Neural progenitor cell (in vitro differentiated cells): ENCODE measurements at regions not wholly inside any gene's neighbourhood (a gene's known extent, or its start where the extent isn't known, plus 50 kb on each side); places are given as distances from the start of the nearest gene placed in this dataset.

Experiments
- DNase-seq: peaks from one replicate; pipeline ENCODE4 v3.0.0-alpha.2; 2016; ENCODE audit warnings: low spot score
- H2AFZ ChIP-seq: fragments of 200-600 bp; sonication (generic); replicated peaks from 2 replicates; pipeline ENCODE4 v1.6.1; 2016; ENCODE audit warnings: antibody characterized with exemption
- H3F3A ChIP-seq: fragments of 200-600 bp; sonication (generic); 2 replicates; pipeline ENCODE4 v1.6.1; 2016; ENCODE audit warnings: antibody characterized with exemption, low read depth
- H3K27ac ChIP-seq: fragments of 200-600 bp; sonication (generic); 2 replicates; pipeline ENCODE4 v1.5.1; 2016; ENCODE audit warnings: mild to moderate bottlenecking
- H3K27me3 ChIP-seq: fragments of 200-600 bp; sonication (generic); 2 replicates; pipeline ENCODE4 v1.6.1; 2016; ENCODE audit warnings: mild to moderate bottlenecking, moderate library complexity
- H3K36me3 ChIP-seq: fragments of 200-600 bp; sonication (generic); 2 replicates; pipeline ENCODE4 v1.5.1; 2016
- H3K4me1 ChIP-seq: fragments of 200-600 bp; sonication (generic); 2 replicates; pipeline ENCODE4 v1.6.1; 2016; ENCODE audit warnings: mixed run types
- H3K4me2 ChIP-seq: fragments of 200-600 bp; sonication (generic); 2 replicates; pipeline ENCODE4 v1.6.1; 2016
- H3K4me3 ChIP-seq: fragments of 200-600 bp; sonication (generic); 2 replicates; pipeline ENCODE4 v1.5.1; 2016
- H3K79me2 ChIP-seq: fragments of 200-600 bp; sonication (generic); 2 replicates; pipeline ENCODE4 v1.6.1; 2016; ENCODE audit warnings: low read depth
- H3K9ac ChIP-seq: fragments of 200-600 bp; sonication (generic); 2 replicates; pipeline ENCODE4 v1.6.1; 2016
- H3K9me3 ChIP-seq: fragments of 200-600 bp; sonication (generic); 2 replicates; pipeline ENCODE4 v1.5.1; 2016; ENCODE audit warnings: low read depth
- H4K20me1 ChIP-seq: fragments of 200-600 bp; sonication (generic); 2 replicates; pipeline ENCODE4 v1.6.1; 2016; ENCODE audit warnings: low read depth
- H3K27ac Mint-ChIP-seq: 3 replicates; pipeline ENCODE4 v1.8.0; 2021; ENCODE audit warnings: mixed read lengths
- H3K27me3 Mint-ChIP-seq: 2 replicates; pipeline ENCODE4 v1.8.0; 2022; ENCODE audit warnings: low read depth, mild to moderate bottlenecking, inconsistent platforms, moderate library complexity, mixed read lengths; ENCODE audit not compliant: insufficient read depth
- H3K36me3 Mint-ChIP-seq: 3 replicates; pipeline ENCODE4 v1.8.0; 2021; ENCODE audit warnings: mixed read lengths
- H3K4me1 Mint-ChIP-seq: 3 replicates; pipeline ENCODE4 v1.8.0; 2021; ENCODE audit warnings: mixed read lengths
- H3K4me3 Mint-ChIP-seq: 3 replicates; pipeline ENCODE4 v1.8.0; 2021; ENCODE audit warnings: mild to moderate bottlenecking, moderate library complexity, mixed read lengths
- H3K9me3 Mint-ChIP-seq: 3 replicates; pipeline ENCODE4 v1.8.0; 2020; ENCODE audit warnings: mixed read lengths
- EZH2 ChIP-seq: fragments of 200-600 bp; sonication (generic); IDR thresholded peaks from 2 replicates; pipeline ENCODE4 v1.6.1; 2017; ENCODE audit warnings: antibody characterized with exemption, mild to moderate bottlenecking, moderate library complexity
- EZH2phosphoT487 ChIP-seq: fragments of 200-600 bp; sonication (generic); IDR thresholded peaks from 2 replicates; pipeline ENCODE4 v1.6.1; 2017; ENCODE audit warnings: antibody characterized with exemption
- TF ChIP-seq, protein P1 (sequence below): fragments of 200-600 bp; sonication (generic); IDR thresholded peaks from 2 replicates; pipeline ENCODE4 v1.5.1; 2017; ENCODE audit warnings: antibody characterized with exemption, mild to moderate bottlenecking

DNA sequence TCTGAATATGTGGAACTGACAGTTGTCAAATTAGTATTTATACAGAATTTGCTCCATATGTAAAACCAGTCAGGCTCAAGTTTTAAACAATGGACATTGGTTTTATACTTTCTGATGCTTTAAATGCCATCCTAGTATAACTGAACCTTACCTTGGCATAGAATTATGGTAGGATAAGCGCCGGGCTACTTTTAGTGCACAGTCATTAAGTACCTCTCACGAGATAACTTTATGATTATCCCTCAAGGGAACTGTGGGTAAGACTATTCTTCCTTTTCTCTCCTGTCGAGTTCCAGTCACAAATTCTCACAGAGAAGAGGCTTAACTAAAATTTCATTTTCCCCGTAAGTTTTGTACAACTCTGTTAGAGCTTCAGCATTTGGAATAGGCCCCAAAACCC lies 110.6 kb upstream of the PTPRK start:
- Mint-ChIP-seq H3K9me3 (no peaks in the 10 kb centered on the region), H3K36me3 (no peaks in the 10 kb centered on the region), H3K27me3 (no peaks in the 10 kb centered on the region), H3K4me1 (no peaks in the 10 kb centered on the region), H3K27ac (no peak overlapping the region), H3K4me3 (no peak overlapping the region)
- Histone ChIP-seq H3K4me2 (no peak overlapping the region), H3K4me3 (no peak overlapping the region), H3K79me2 (no peaks in the 10 kb centered on the region), H3K4me1 (no peaks in the 10 kb centered on the region), H3K9me3 (no peaks in the 10 kb centered on the region), H4K20me1 (no peaks in the 10 kb centered on the region), H3K27me3 (no peaks in the 10 kb centered on the region), H3K36me3 (no peaks in the 10 kb centered on the region), H3K27ac (no peak overlapping the region), H2AFZ (no peak overlapping the region), H3F3A (no peaks in the 10 kb centered on the region), H3K9ac (no peak overlapping the region)
- TF ChIP-seq EZH2 (no peak), EZH2phosphoT487 (no peak)
- TF ChIP-seq, protein P1, sequence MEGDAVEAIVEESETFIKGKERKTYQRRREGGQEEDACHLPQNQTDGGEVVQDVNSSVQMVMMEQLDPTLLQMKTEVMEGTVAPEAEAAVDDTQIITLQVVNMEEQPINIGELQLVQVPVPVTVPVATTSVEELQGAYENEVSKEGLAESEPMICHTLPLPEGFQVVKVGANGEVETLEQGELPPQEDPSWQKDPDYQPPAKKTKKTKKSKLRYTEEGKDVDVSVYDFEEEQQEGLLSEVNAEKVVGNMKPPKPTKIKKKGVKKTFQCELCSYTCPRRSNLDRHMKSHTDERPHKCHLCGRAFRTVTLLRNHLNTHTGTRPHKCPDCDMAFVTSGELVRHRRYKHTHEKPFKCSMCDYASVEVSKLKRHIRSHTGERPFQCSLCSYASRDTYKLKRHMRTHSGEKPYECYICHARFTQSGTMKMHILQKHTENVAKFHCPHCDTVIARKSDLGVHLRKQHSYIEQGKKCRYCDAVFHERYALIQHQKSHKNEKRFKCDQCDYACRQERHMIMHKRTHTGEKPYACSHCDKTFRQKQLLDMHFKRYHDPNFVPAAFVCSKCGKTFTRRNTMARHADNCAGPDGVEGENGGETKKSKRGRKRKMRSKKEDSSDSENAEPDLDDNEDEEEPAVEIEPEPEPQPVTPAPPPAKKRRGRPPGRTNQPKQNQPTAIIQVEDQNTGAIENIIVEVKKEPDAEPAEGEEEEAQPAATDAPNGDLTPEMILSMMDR: no peak
- no peak for DNase-seq

- Histone ChIP-seq H3K36me3 (no peaks in the 10 kb centered on the region), H3K9ac (no peak overlapping the region), H3K79me2 (no peaks in the 10 kb centered on the region), H3K4me2 (no peak overlapping the region), H2AFZ (no peak overlapping the region), H3K4me1 (no peaks in the 10 kb centered on the region), H3F3A (no peaks in the 10 kb centered on the region), H3K27ac (no peak overlapping the region), H4K20me1 (no peaks in the 10 kb centered on the region), H3K9me3 (no peaks in the 10 kb centered on the region), H3K27me3 (no peaks in the 10 kb centered on the region), H3K4me3 (no peak overlapping the region)
- no peaks in the 10 kb centered on the region for H3K9me3 Mint-ChIP-seq
- no peaks in the 10 kb centered on the region for H3K27me3 Mint-ChIP-seq
- no peak overlapping the region for H3K4me3 Mint-ChIP-seq
- H3K36me3 Mint-ChIP-seq: no peaks in the 10 kb centered on the region
- TF ChIP-seq, protein P1: no peak
- TF ChIP-seq EZH2phosphoT487: no peak
- TF ChIP-seq EZH2: no peak
- no peak overlapping the region for H3K27ac Mint-ChIP-seq
- H3K4me1 Mint-ChIP-seq: no peaks in the 10 kb centered on the region
- DNase-seq: no peak
Observed at GRCh38 chr6:128630213-128630612, 109.8 kb upstream of the PTPRK start.

DNA sequence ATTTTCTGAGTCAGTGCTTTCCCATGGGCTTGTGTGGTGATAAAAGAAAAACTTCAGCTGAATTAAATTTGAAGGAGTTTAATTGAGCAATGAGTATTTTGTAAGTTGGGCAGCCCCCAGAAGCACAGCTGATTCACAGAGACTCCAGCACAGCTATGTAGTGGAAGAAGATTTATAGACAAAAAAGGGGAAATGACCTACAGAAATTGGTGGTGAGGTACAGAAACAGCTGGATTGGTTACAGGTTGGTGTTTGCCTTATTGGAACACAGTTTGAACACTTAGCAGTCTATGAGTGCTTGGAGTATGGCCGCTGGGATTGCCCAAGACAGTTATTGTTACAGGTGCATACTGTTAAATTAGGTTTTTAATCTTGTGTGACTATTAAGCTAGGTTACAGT lies 96.9 kb upstream of the PTPRK start:
- Mint-ChIP-seq H3K4me3 (no peak overlapping the region), H3K9me3 (peaks cover 5% of the 10 kb centered on the region), H3K27me3 (no peaks in the 10 kb centered on the region), H3K36me3 (no peaks in the 10 kb centered on the region), H3K27ac (no peak overlapping the region), H3K4me1 (no peaks in the 10 kb centered on the region)
- Histone ChIP-seq H3K4me1 (peaks cover 6% of the 10 kb centered on the region), H3K36me3 (no peaks in the 10 kb centered on the region), H3K27me3 (no peaks in the 10 kb centered on the region), H3K9ac (no peak overlapping the region), H3F3A (no peaks in the 10 kb centered on the region), H3K27ac (no peak overlapping the region), H2AFZ (peak overlapping the region; percentile 68), H3K4me2 (no peak overlapping the region), H3K79me2 (no peaks in the 10 kb centered on the region), H3K4me3 (no peak overlapping the region), H4K20me1 (no peaks in the 10 kb centered on the region), H3K9me3 (no peaks in the 10 kb centered on the region)
- no peak for DNase-seq
- TF ChIP-seq, protein P1: no peak
- TF ChIP-seq EZH2 (no peak), EZH2phosphoT487 (no peak)

GRCh38 chr6:128616342-128616741 lies 95.9 kb upstream of the PTPRK start:
- Histone ChIP-seq H3K9ac (no peak overlapping the region), H3F3A (no peaks in the 10 kb centered on the region), H3K4me1 (peaks cover 6% of the 10 kb centered on the region), H4K20me1 (no peaks in the 10 kb centered on the region), H3K27ac (no peak overlapping the region), H3K4me3 (no peak overlapping the region), H3K27me3 (no peaks in the 10 kb centered on the region), H3K4me2 (no peak overlapping the region), H3K36me3 (no peaks in the 10 kb centered on the region), H3K9me3 (no peaks in the 10 kb centered on the region), H2AFZ (no peak overlapping the region), H3K79me2 (no peaks in the 10 kb centered on the region)
- no peak for TF ChIP-seq EZH2
- TF ChIP-seq EZH2phosphoT487: no peak
- TF ChIP-seq, protein P1: no peak
- Mint-ChIP-seq H3K36me3 (no peaks in the 10 kb centered on the region), H3K4me1 (no peaks in the 10 kb centered on the region), H3K27me3 (no peaks in the 10 kb centered on the region), H3K4me3 (no peak overlapping the region), H3K9me3 (peaks cover 5% of the 10 kb centered on the region), H3K27ac (no peak overlapping the region)
- no peak for DNase-seq
